Stimulated activated CD4-positive, alpha-beta T cell treated with anti-CD3 and anti-CD28 coated beads, Interleukin-15, amount 100 ng/mL, for 48 hours (primary cell): ENCODE measurements at regions not wholly inside any gene's neighbourhood (a gene's known extent, or its start where the extent isn't known, plus 50 kb on each side); places are given as distances from the start of the nearest gene placed in this dataset.
"Not testable (repeated sequence)": the region's sequence is repeated elsewhere in the genome, so short reads cannot be mapped to it uniquely, and the experiment has no call there.

Source experiments
- DNase-seq, 2 donors: peaks; one replicate each; pipeline ENCODE4 v3.0.0-alpha.2; 2020; ENCODE audit warnings: low read depth in 2 of 2

DNA sequence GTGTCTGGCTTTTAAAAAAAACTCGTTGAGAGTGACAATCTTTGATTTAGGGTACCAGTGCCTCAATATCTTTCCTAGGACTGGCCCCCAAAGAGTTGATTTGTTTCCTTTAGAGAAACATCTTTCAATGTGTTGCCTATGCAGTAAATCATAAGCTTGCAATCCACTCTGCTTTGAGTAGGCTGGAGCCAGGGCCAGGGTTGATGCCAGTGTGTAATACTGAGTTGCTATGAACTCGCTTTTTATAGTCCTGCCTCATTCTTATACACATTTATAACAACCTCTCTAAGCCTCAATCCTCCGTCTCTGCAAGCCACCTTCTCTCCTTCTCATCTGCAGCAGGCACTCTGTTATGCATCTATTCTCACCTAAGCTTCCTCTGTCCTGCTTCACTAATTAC is 674.9 kb upstream of the POM121L12 start:
- DNase-seq = no peak

DNA sequence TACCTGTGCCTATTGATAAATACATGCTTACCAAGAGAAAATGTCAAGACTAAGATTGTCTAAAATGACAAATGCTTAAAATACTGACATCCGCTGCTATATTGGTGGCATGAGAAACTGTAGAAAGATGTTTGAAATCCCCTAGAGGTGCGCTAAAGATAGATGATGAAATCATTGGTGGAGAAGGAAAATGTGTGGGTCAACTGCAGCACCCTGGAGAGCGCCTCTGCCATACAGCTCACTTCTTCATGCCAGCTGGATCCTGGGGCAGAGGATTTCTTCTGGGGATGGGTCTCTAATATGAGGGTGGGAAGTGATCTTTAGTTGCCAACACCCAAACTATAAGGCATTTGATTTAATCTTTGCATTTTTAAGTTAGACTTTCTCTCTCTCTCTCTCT is 680.4 kb upstream of the POM121L12 start:
- DNase-seq = no peak

DNA sequence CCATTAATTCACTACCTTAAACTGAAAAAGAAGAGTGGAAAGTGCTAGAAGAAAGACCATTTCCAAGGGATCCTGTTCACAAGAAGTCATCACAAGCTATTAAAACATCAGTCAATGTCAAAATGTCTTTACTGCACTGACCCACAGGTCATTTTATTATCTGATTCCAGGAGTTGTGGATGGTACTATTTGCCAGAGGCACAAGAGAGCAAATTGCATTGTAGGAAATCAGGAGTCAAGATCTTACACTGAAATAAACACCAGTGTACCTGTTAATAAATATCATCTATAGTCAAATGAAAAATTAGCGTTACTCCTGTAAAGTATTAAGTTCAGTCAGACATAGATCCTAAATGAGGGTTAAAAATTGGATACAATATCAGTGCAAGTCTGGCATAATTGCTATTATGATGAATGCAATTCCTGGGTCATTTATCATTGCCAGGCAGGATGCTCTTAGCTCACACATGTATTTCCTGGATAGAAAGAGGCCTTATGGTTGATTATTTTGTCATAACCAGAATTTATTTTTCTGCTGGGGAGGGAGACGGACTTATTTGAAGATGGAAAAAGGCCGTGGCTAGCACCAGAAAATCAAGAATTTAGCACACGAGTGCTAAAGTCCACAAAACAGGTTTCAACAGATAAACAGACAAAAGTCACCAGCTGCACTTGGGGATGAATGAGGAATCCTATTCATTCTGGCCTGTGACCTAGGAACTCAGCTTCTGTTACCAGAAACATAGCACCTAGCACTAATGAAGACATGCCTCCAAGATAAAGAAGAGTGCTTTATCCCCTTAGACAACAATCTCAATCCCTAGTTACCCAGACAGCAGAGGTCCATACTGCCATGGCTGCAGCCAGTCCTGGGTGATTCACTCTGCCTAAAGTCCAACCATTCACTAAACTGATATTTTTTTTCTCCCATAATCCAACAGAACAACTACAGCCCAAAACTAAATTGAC is 683.1 kb upstream of the POM121L12 start:
- DNase-seq = no peak

DNA sequence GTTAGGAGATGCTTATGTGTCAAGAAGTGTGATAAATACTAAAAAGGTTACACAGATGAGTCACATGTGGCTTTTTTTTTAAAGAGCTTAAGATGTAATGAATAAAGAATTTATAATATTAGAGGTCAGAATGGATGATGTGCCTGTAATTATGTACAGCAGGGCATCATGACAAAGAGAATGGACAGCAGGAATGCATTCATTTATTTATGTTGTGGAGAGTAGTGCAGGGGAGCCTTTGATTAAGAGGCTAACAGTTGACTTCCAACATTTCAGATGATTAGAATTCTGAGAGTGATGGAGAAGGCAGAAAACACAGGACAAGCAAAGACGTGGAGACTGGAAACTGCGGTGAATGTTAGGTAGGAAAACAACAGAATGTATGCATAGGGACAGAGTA is 691.4 kb upstream of the POM121L12 start:
- no peak for DNase-seq

DNA sequence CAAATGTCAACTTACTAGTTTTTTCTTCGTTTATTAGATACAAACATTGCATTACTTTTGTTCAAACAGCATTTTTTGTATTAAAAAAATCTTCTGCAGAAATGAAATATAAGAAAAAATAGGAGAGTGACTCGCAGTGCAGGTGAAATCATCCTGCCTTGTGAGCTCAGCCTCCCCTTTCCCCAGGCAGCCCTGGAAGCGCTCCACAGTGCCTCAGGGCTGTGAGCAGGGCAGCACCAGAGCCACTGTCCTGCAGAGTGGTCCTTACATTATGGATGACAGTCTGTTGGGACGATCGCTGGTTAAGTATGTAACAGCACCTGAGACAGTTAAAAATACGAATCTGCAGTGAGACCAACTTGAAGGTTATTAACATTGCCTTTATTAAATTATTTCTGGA is 695.4 kb upstream of the POM121L12 start:
- DNase-seq = no peak

DNA sequence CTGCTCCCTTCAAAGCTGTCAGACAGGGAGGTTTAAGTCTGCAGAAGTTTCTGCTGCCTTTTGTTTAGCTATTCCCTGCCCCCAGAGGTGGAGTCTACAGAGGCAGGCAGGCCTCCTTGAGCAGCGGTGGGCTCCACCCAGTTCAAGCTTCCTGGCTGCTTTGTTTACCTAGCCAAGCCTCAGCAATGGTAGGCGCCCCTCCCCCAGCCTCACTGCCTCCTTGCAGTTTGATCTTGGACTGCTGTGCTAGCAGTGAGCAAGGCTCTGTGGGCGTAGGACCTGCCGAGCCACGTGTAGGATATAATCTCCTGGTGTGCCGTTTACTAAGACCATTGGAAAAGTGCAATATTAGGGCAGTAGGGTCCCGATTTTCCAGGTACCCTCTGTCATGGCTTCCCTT is 707.1 kb upstream of the POM121L12 start:
- DNase-seq = not testable (repeated sequence)

DNA sequence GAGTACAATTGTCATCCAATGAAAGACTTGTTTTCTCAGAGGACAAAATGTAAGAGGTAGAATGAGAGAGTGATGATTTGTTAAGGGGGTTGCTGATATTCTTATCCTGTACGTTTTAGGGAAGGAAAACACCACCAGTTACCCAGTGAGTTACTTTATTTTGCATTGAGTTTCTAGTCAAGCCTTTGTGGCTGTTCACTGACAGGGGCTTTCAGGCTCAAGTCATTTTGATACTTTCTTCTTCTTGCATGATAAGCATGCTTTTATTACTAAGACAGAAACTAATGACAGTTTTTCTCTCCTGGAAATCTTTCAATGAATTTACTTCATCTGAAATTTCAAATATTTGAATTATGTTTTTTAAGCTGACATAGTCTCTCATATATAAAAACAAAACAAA is 710.2 kb upstream of the POM121L12 start:
- DNase-seq = no peak

DNA sequence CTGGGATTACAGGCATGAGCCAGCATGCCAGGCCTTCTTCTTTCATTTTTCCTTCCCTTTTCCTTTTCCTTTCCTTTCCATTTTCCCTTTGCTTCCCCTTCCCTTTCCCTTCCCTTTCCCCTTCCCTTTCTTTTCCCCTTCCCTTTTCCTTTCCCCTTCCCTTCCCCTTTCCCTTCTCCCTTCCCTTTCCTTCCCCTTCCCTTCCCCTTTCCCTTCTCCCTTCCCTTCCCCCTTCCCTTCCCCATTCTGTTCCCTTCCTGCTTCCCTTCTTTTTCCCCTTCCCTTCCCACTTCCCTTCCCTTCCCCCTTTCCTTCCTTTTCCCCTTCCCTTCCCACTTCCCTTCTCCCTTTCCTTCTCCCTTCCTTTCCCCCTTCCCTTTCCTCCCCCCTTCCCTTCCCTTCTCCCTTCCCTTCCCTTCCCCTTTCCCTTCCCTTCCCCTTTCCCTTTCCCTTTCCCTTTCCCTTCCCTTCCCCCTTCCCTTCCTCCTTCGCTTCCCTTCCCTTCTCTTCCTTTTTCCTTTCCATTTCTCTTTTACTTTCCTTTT is 712.2 kb upstream of the POM121L12 start:
- no peak for DNase-seq

DNA sequence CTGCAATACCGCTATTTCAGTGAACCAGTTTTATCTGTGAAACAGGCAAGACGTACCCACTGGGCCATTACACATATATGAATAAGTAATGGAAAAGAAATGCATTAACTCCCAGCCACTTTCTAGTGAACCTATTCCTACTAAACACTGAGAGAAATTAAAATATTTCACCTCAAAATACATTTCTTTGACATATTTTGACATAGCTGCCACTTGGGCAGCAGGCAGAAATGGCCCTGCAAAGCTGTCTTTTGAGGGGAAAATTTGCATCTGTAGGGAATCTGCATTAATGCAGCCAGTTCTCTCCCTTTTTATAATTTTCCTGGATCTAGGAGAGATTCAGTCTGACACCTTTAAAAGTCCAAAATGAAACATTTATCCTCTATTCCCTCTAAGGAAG is 714.8 kb upstream of the POM121L12 start:
- DNase-seq = no peak

DNA sequence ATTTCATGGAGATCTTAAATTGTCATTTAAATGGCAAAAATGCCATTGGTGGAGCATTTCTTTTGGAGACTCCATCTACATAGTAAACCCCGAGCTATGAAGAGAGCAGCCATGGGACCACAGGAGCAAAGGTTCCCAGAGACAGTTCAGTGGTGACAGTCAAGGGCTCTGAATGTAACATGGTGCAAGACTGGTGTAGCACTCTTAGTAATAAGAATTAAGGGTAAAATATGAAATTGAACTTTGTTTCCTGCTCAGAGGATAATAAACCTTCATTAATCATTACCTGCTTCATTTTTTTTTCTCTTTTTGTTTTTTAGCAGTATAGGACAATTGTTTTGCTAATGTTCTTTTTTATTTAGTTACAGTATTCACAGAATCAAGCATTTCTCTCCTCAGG is 717.5 kb upstream of the POM121L12 start:
- DNase-seq = no peak

DNA sequence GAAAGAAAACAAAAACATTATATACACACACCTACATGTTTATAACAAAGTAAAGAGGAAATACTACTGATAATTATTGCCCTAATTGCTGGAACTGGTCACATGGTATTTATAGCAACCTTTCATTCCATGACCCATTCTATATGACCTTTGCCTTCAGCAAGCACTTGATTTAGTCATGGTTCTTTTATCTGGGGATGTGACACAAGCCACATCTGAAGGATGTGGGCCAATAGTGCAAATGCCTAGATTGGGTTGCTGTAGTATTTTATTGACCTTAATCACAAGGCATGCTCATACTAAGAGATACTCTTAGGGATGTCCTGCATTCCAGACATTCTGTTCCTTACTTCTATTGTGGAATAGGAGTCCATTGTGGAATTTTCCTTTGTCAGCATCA is 723.5 kb upstream of the POM121L12 start:
- no peak for DNase-seq

DNA sequence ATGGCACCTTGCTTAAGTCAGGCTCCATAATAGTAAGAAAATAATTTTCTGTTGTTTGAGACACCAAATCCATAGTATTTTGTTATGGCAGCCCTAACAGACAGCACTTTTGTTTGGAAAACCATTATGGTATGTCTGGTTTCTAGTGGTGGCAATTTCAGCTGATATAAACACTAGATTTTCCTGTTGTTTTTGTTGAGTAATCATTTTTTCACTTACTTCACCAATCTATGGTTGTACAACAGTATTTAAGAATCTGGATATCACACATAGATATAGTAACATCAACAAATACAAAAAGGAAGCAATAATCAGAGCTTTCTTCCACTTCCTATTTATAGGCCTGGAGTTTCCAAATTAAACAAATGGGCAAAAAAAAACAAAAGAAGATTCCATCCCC is 725.8 kb upstream of the POM121L12 start:
- no peak for DNase-seq

DNA sequence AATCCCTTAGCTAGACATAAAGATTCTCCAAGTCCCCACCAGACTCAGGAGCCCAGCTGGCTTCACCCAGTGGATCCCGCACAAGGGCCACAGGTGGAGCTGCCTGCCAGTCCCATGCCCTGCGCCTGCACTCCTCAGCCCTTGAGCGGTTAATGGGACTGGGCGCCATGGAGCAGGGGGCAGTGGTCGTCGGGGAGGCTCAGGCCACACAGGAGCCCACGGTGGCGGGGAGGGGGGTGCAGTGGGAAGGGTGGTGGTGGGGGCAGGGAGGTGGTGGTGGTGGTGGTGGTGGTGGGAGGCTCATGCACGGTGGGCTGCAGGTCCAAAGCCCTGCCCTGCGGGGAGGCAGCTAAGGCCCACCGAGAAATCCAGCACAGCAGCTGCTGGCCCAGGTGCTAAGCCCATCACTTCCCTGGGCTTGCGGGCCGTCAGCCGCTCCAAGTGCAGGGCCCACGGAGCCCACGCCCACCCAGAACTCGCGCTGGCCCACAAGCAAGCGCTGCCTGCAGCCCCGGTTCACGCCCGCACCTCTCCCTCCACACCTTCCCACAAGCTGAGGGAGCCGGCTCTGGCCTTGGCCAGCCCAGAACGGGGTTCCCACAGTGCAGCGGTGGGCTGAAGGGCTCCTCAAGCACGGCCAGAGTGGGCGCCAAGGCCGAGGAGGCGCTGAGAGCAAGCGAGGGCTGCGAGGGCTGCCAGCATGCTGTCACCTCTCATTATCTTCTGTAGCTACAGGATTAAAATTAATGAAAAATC is 732.5 kb upstream of the POM121L12 start:
- DNase-seq = no peak

DNA sequence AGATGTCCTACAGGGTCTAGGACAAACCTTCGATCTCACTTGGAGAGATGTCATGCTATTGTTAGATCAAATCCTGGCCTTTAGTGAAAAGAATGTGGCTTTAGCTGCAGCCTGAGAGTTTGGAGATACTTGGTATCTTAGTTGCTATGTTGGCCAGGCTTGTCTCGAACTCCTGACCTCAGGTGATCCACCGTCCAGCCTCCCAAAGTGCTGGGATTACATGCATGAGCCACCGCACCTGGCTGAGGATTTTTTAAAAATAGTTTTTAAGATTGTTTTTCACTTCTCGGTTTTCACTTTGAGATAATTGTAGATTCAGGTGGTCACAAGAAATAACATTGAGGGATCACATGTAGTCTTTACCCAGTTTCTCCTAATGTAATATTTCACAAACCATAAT is 738.3 kb upstream of the POM121L12 start:
- no peak for DNase-seq

DNA sequence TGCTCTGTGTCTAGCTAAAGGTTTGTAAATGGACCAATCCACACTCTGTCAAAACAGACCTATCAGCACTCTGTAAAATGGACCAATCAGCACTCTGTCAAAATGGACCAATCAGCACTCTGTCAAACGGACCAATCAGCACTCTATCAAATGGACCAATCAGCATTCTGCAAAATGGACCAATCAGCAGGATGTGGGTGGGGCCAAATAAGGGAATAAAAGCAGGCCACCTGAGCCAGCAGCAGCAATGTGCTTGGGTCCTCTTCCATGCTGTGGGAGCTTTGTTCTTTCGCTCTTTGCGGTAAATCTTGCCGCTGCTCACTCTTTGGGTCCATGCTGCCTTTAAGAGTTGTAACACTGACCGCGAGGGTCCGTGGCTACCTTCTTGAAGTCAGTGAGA is 740.5 kb upstream of the POM121L12 start:
- no peak for DNase-seq

DNA sequence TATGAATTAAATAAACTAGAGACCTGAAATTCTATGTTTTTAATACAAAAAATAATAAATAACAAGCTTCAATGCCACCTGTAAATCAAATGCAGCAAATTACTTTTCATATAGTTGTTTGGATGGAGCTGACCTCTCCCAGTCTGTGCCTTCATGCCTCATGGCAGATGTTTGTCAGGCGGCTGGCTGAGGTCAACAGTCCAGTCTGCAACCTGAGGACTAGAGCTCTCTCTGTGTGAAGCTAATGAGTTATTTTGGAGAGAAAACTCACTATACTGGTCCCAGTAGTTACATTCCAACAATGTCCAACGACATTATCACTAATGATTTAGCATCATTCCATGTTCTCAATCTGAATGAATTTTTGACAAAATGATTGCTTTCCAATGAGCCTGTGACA is 746.2 kb upstream of the POM121L12 start:
- DNase-seq = no peak

DNA sequence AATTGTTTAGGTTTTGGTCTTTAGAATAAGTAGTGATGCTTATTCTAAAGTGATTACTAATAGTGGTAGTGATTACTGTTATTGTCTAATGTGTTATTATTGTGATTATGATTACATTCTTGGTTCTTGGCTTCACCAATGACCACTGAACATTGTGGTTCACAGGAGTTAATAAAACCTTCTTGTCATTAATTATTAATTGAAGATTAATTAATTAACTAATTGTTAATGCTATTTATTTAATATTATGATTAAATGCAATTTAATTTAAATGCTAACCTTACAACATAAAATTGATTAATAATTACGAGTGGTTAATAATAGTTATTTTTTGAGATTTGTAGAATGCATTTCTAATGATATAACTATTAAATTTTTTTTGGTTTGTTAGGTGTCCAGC is 747.7 kb upstream of the POM121L12 start:
- DNase-seq = no peak

DNA sequence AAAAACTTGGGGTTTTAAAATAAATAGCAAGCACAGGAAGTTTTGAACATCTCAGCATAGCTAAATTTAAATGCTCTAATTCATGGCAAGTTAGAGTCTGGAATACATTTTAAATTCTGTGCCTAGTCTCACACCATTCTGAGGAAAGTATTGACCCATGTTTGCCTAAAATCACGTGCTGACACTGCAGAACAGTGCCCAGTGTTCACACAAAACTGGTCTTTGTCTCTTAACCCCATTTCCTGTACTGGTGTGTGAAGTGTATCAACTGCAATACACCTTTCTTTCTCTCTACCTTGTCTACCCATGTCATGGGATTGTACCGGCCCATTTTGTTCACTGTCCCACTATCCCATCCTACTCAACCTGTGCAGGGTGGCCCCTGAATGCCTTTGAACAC is 749.7 kb upstream of the POM121L12 start:
- no peak for DNase-seq

DNA sequence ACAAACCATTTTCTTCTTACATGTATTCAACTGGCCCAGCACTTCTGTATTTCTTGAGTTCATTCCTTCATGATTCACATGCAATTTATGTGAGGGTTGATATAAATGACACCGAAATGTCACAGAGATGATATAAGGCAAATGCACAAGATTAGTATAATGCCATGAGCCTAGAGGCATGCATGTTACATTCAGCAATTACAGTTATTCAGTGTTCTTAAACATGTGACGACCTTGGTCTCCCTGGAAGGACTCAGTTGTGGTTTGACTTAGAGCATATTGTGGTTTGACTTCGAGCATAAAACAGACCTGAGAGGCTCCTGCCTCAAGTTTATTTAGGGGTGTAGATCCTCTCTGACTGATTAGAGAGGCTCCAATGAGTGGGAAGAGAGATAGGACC is 752.1 kb upstream of the POM121L12 start:
- DNase-seq = no peak

DNA sequence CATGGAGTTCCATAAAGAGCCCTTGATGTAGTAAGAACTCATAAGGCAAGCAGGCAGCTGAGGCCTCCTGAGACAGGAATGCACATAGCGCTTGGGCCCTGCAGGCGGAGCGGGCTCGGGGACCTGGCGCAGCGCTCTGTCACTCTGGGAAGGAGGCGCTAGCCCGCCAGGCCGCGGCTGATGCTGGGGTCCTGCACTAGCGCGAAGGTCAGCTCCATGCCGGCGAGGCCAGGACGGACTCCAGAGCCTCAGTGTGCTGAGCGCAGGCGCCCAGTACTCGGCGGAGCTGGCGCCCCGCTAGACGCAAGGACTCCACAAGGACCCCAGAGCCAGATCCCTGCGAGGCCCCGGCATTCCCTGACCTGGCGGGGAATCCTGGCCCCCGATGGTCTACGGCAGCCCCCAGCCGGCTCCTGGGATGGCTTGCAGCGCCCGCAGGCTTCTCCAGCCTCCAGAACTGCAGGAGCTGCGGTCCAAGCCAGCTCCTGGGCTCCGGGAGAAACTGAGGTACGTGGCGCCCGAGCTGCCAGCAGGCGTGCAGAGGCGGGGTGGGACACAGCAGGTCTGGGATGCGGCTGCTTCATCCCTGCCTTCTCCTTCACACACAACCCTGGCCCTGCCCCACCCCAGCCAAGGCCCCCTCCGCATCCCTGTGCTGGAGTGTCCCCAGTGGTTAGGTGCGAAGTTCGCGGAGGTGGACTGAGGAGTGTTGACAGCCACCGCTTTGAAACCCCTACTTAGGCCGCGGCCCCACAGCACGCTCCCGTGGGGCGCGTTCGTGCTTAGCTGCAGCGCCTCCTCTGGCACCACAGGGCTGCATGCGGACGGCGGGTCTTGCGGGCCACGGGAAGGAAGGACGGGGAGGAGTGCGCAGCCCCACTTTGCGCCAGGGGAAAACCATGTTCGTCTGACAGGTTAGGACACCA is 761.5 kb upstream of the POM121L12 start:
- no peak for DNase-seq

DNA sequence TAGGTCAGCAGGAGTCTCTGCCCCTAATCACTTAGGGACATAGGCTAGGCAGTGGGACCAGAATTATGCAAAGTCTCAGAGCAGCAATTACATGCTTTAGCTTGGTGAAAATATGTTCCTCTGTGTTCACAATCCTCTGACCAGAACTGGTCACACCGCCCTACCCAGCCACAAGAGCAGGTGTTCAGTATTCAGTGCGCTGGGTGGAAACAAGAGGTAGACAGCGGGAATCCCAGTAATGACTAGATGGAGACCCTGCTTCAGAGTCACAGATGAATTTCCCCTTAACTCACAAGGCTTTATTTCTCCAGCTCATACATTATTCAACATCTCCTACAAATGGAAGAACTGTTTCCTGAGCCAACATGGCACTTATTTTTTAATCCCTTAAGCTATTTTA is 763.7 kb upstream of the POM121L12 start:
- DNase-seq = no peak

DNA sequence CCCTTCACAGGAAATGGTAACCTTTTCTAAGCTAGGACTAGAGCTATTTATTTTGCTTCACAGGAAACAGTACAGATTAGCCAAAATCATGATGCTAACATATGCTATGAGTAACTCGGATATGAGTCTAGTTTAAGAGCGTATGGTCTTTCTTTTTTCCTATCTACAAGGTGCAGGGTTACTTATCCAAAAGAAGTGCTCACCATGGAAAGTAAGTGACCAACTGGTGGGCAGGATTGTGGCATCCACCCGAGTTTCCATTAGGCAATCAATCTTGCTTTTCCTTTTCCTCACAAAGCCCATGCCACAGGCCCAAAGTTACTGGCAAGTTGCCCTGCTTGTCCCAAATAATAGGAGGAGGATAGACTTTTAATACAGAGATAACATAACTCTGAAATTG is 765.1 kb upstream of the POM121L12 start:
- no peak for DNase-seq
